Ureter (tissue), 1 donor: ENCODE measurements at regions not wholly inside any gene's neighbourhood (a gene's known extent, or its start where the extent isn't known, plus 50 kb on each side); places are given as distances from the start of the nearest gene placed in this dataset.
"Not testable (repeated sequence)": the region's sequence is repeated elsewhere in the genome, so short reads cannot be mapped to it uniquely, and the experiment has no call there.

Source experiments
- DNase-seq: peaks from one replicate; pipeline ENCODE4 v3.0.0-alpha.2; 2020; ENCODE audit warnings: low spot score
- donor health status: DM: yes; HTN: yes; CAD: no.

GRCh38 chr5:163266249-163266648 is 171.1 kb upstream of the CCNG1 start:
- not testable (repeated sequence) for DNase-seq

- DNase-seq = no peak
These were observed 167.8 kb upstream of the CCNG1 start for GRCh38 chr5:163269624-163270023.

- no peak for DNase-seq
These were observed 160.9 kb upstream of the CCNG1 start for GRCh38 chr5:163276466-163276865.

- DNase-seq = not testable (repeated sequence)
These were observed 156.5 kb upstream of the CCNG1 start for GRCh38 chr5:163280897-163281296.

GRCh38 chr5:163281512-163281911 is 155.9 kb upstream of the CCNG1 start:
- no peak for DNase-seq

GRCh38 chr5:163293836-163294235 is 143.6 kb upstream of the CCNG1 start:
- no peak for DNase-seq

- DNase-seq = no peak
These were observed 133.7 kb upstream of the CCNG1 start for GRCh38 chr5:163303718-163304117.

- no peak for DNase-seq
These were observed 131.7 kb upstream of the CCNG1 start for GRCh38 chr5:163305655-163306054.

- no peak for DNase-seq
These were observed 131.0 kb upstream of the CCNG1 start for GRCh38 chr5:163306421-163306820.

- DNase-seq = no peak
These were observed 127.5 kb upstream of the CCNG1 start for GRCh38 chr5:163309914-163310313.

GRCh38 chr5:163310997-163311396 is 126.4 kb upstream of the CCNG1 start:
- DNase-seq = no peak

- no peak for DNase-seq
These were observed 124.8 kb upstream of the CCNG1 start for GRCh38 chr5:163312598-163312997.

GRCh38 chr5:163313049-163313448 is 124.3 kb upstream of the CCNG1 start:
- not testable (repeated sequence) for DNase-seq

GRCh38 chr5:163316374-163316773 is 121.0 kb upstream of the CCNG1 start:
- not testable (repeated sequence) for DNase-seq

GRCh38 chr5:163318707-163319106 is 118.7 kb upstream of the CCNG1 start:
- DNase-seq = no peak

- DNase-seq = no peak
These were observed 115.9 kb upstream of the CCNG1 start for GRCh38 chr5:163321511-163321910.

- no peak for DNase-seq
These were observed 106.4 kb upstream of the CCNG1 start for GRCh38 chr5:163330723-163331668.

GRCh38 chr5:163336074-163336473 is 101.3 kb upstream of the CCNG1 start:
- DNase-seq = not testable (repeated sequence)

GRCh38 chr5:163339148-163339547 is 98.2 kb upstream of the CCNG1 start:
- no peak for DNase-seq

GRCh38 chr5:163340378-163340777 is 97.0 kb upstream of the CCNG1 start:
- DNase-seq = not testable (repeated sequence)

- no peak for DNase-seq
These were observed 95.1 kb upstream of the CCNG1 start for GRCh38 chr5:163342306-163342705.

- DNase-seq = no peak
These were observed 92.2 kb upstream of the CCNG1 start for GRCh38 chr5:163345216-163345615.

- peak; percentile 57 for DNase-seq
These were observed 89.7 kb upstream of the CCNG1 start for GRCh38 chr5:163347671-163348070.

GRCh38 chr5:163350083-163350482 is 87.3 kb upstream of the CCNG1 start:
- DNase-seq = no peak
